WERI-Rb-1 (cell line): ENCODE measurements at regions not wholly inside any gene's neighbourhood (a gene's known extent, or its start where the extent isn't known, plus 50 kb on each side); places are given as distances from the start of the nearest gene placed in this dataset.

Experiments
- DNase-seq: peaks from one replicate; pipeline ENCODE4 v3.0.0-alpha.2; 2020
- H3K27ac ChIP-seq: fragments of 250-450 bp; sonication (Bioruptor Pico); 2 replicates; pipeline ENCODE4 v1.5.1; 2020; ENCODE audit warnings: mild to moderate bottlenecking, moderate library complexity
- H3K27me3 ChIP-seq: fragments of 250-450 bp; sonication (Bioruptor Pico); 2 replicates; pipeline ENCODE4 v1.5.1; 2021; ENCODE audit warnings: mild to moderate bottlenecking, low read depth, moderate library complexity; ENCODE audit not compliant: insufficient read depth, severe bottlenecking
- H3K36me3 ChIP-seq: fragments of 250-450 bp; sonication (Bioruptor Pico); 2 replicates; pipeline ENCODE4 v1.5.1; 2020; ENCODE audit warnings: mild to moderate bottlenecking, moderate library complexity
- H3K4me3 ChIP-seq: 2 replicates; pipeline ENCODE4 v1.5.1; 2011; ENCODE audit warnings: low read depth, mild to moderate bottlenecking, control low read depth, low read length
- H3K9me3 ChIP-seq: fragments of 250-450 bp; sonication (Bioruptor Pico); 2 replicates; pipeline ENCODE4 v1.5.1; 2021; ENCODE audit warnings: mild to moderate bottlenecking, moderate library complexity; ENCODE audit not compliant: severe bottlenecking
- CTCF ChIP-seq: IDR thresholded peaks from 2 replicates; pipeline ENCODE4 v1.5.1; 2011; ENCODE audit warnings: low read depth, mild to moderate bottlenecking, control low read depth, inconsistent platforms, low read length

DNA sequence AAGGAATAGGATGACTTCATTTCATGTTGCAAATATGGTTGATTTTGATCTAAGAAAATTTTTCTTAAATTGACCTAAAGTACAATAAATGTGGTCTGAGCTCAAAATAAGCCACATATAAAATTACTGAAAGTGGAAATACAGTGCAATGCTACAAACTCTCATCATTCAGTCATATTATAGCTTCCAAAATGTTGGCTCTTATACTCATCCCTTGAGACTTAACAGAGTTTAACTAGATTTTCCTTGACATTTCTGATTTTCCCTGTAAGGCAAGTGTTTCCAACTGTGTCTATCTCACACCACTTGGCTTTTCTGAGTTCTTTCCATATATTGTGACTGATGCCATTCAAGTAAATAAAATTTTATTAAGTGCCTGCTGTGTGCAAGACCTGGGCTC is 123.7 kb upstream of the NTF3 start:
- DNase-seq, result no peak
- Histone ChIP-seq H3K9me3 (no peaks in the 10 kb centered on the region), H3K4me3 (no peak overlapping the region), H3K27ac (no peak overlapping the region), H3K36me3 (no peaks in the 10 kb centered on the region), H3K27me3 (no peaks in the 10 kb centered on the region)
- no peak for TF ChIP-seq CTCF

DNA sequence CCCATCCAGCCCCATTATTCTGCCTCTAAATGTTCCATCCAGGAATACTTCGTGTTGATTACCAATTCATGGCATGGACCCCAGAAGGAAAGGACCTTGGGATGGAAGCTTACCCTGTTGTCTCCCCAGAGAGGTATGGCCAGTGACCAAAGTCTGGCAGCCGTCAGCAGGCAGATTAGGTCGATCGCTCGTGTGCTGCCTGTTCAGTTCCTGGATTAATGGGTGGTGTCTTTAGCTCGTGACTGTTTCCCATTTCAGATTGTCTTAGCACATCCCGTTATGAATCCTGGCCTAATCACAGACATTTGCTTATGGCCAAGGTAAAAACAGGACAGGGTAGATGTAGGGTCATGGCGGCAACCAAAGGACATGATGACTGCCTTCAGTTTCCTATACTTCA is 122.9 kb upstream of the NTF3 start:
- DNase-seq, result no peak
- TF ChIP-seq CTCF, result no peak
- H3K27ac ChIP-seq, result no peak overlapping the region
- H3K4me3 ChIP-seq, result no peak overlapping the region
- no peaks in the 10 kb centered on the region for H3K36me3 ChIP-seq
- H3K27me3 ChIP-seq, result no peaks in the 10 kb centered on the region
- peaks cover 2% of the 10 kb centered on the region for H3K9me3 ChIP-seq

DNA sequence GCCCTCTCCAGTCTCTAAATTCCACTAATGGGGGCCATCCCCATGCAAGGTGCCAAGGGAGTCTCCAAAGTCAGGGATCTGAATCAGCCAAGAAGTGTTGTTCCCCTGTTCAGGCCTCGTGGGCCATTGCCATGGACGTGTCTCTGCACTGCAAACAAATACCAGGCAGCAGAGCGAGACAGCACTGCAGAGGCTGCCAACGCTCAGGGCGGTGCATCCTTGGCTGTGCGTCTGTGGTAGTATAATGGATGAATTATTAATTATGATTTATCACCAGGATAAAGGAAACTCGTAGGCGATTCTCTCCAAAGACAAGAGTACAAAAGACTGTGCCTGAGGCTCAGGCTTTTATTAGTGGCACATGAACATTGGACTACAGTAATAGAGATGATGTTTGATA is 122.3 kb upstream of the NTF3 start:
- Histone ChIP-seq H3K9me3 (peaks cover 4% of the 10 kb centered on the region), H3K4me3 (no peak overlapping the region), H3K36me3 (no peaks in the 10 kb centered on the region)

DNA sequence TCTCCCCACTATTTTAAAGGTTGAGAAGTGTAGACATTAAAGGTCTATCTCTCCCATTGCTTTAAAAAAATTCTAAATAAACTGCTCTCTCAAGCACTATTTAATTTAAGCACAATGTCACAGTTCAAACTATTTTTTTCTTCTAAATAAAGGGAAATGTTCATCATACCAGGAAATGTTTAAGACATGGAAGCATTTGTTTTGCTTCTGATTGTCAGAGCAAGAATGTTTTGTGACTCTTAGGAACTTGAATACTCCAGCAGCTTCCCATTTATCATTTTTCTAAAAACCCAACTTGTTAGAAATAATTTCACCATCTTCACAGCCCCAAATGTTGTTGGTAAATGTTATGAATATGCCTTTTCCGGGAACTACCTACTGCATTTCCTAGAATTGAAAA is 121.8 kb upstream of the NTF3 start:
- Histone ChIP-seq H3K4me3 (no peak overlapping the region), H3K27me3 (no peaks in the 10 kb centered on the region), H3K27ac (no peak overlapping the region), H3K9me3 (peaks cover 7% of the 10 kb centered on the region), H3K36me3 (no peaks in the 10 kb centered on the region)
- DNase-seq, result no peak
- no peak for TF ChIP-seq CTCF

More for the DNA sequence above, 122.3 kb upstream of the NTF3 start:
- Histone ChIP-seq H3K27me3 (no peaks in the 10 kb centered on the region), H3K27ac (no peak overlapping the region)
- no peak for TF ChIP-seq CTCF
- DNase-seq, result no peak

DNA sequence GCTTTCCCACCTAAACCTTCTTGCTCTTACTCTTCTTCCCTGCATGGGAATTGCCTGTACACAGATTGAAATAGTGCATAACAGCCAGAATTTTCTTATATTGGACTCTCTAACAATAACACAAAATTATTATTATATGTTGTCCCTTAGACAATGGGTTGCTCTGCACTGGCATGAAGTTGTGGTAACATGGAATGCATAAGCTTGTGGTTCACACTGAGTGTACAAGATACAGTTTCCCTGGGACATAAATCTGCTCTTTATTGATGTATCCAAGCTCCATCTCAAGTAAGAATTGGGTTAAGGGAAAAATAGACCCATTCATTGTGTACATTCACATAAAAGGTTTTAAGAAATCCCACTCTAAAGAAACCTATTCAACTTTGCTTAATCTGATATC is 114.4 kb upstream of the NTF3 start:
- Histone ChIP-seq H3K4me3 (no peak overlapping the region), H3K27ac (no peak overlapping the region), H3K27me3 (no peaks in the 10 kb centered on the region), H3K9me3 (peaks cover 7% of the 10 kb centered on the region), H3K36me3 (no peaks in the 10 kb centered on the region)
- TF ChIP-seq CTCF, result no peak
- DNase-seq, result no peak

DNA sequence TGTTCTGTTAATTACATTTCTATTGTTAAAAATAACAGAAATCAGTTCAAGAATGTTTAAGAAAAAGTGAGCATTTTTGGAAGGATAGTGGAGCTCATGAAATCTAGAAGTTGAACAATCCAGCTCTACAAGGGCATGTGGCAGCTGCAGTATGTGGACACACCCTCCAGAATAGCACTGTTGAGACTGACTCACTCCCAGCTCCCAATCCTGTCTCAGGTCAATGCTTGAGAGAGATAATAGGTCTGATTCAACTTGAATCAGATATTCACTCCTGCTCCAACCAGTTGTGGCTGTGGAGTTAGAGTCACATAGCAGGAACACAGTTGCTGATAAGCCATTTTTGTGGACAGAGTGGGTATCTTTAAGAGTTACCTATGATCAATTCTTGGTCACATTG is 113.0 kb upstream of the NTF3 start:
- Histone ChIP-seq H3K9me3 (peaks cover 5% of the 10 kb centered on the region), H3K4me3 (no peak overlapping the region), H3K36me3 (no peaks in the 10 kb centered on the region), H3K27ac (no peak overlapping the region), H3K27me3 (no peaks in the 10 kb centered on the region)
- no peak for TF ChIP-seq CTCF
- DNase-seq, result no peak
